Stomach smooth muscle (tissue), 2 donors: ENCODE measurements at regions not wholly inside any gene's neighbourhood (a gene's known extent, or its start where the extent isn't known, plus 50 kb on each side); places are given as distances from the start of the nearest gene placed in this dataset.
A peak's percentile ranks its signal among the peaks of the same experiment; 100 is the strongest.

Experiments used
- H3K27ac ChIP-seq: one replicate; pipeline ENCODE4 v1.7.0; 2013; ENCODE audit warnings: mild to moderate bottlenecking, low read length, inconsistent platforms
- H3K27me3 ChIP-seq, 2 donors: one replicate each; pipeline ENCODE4 v1.7.0; 2013; ENCODE audit warnings: low read length in 2 of 2; ENCODE audit not compliant: insufficient read depth in 2 of 2, control insufficient read depth in 1 of 2
- H3K36me3 ChIP-seq, 2 donors: one replicate each; pipeline ENCODE4 v1.7.0; 2013; ENCODE audit warnings: low read length in 2 of 2; ENCODE audit not compliant: control insufficient read depth in 2 of 2, insufficient read depth in 2 of 2
- H3K4me1 ChIP-seq: one replicate; pipeline ENCODE4 v1.7.0; 2013; ENCODE audit warnings: low read length; ENCODE audit not compliant: control insufficient read depth, insufficient read depth
- H3K4me3 ChIP-seq, 2 donors: one replicate each; pipeline ENCODE4 v1.7.0; 2013; ENCODE audit warnings: low read length in 2 of 2
- H3K9ac ChIP-seq, 2 donors: one replicate each; pipeline ENCODE4 v1.7.0; 2013; ENCODE audit warnings: low read length in 2 of 2, mild to moderate bottlenecking in 1 of 2
- H3K9me3 ChIP-seq, 2 donors: one replicate each; pipeline ENCODE4 v1.7.0; 2013; ENCODE audit warnings: low read length in 2 of 2; ENCODE audit not compliant: control insufficient read depth in 2 of 2
- donor health status: healthy.
- donor health status: Pancreatic carcinoma.

DNA sequence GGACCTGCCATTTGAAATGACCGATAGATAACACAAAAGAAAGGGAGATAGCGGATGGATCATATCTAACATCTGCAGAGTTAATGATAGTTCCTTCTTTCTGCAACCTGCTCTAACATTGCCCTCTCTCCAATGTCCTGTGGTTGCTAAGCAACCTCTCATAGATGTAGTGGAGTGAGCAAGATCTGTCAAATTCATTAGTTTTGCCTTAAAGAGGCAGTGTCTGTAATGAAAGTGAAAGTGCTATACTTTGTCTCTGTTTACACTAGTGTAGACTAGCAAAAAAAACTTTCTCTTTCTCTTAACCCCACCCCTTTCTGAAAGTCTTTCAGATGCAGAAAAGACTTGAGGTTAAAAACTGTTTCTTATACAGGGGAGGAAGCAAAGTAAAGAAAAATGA, 1196.9 kb downstream of the SORCS3 start:
- peak overlapping the region; percentile 64 to 79 for H3K4me3 ChIP-seq
- no peaks in the 10 kb centered on the region for H3K4me1 ChIP-seq
- no peak overlapping the region for H3K27ac ChIP-seq
- no peaks in the 10 kb centered on the region for H3K27me3 ChIP-seq
- no peaks in the 10 kb centered on the region for H3K9me3 ChIP-seq
- no peaks in the 10 kb centered on the region for H3K36me3 ChIP-seq
- H3K9ac ChIP-seq = peak overlapping the region in 1 of 2 donors; percentile 1

DNA sequence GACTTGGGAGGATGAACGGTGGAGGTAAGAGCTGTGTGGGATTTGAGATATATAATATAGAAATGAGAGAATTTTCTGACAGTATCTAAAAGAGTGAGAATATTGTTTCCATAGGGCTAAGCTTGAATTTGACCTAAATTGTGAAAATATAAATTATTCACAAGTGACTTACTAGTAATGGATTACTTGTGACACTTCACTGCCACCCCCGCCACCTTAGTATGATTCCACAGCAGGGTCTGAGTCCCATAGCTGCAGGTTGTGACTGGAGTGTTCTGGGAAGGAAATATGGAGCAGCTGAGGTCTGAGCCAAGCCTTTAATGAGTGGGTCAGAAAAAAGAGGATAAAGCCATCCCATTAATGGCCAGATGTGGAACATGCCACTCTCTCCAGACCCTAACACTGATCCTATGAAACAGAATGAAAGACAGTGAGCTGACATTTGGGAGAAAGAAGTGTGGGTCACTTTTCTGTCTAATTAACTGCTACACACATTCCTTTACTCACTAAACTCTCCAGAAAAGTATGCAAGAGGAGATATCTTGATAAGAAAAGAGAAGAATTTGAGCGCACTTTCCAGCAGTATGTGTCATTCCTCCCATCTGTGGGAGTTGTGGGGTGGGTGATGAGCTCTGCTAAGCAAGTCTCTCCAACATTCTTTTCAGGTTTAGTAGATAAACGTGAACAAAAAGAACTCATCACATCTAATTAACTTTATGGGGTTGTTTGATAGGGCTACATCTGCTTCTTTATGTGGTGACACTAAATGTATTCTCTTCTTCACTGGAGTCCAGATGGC, 1193.4 kb downstream of the SORCS3 start:
- H3K9ac ChIP-seq = no peak overlapping the region
- H3K36me3 ChIP-seq = no peaks in the 10 kb centered on the region
- no peak overlapping the region for H3K4me3 ChIP-seq
- H3K27me3 ChIP-seq = no peaks in the 10 kb centered on the region
- no peak overlapping the region for H3K27ac ChIP-seq
- no peaks in the 10 kb centered on the region for H3K4me1 ChIP-seq
- H3K9me3 ChIP-seq = no peaks in the 10 kb centered on the region

DNA sequence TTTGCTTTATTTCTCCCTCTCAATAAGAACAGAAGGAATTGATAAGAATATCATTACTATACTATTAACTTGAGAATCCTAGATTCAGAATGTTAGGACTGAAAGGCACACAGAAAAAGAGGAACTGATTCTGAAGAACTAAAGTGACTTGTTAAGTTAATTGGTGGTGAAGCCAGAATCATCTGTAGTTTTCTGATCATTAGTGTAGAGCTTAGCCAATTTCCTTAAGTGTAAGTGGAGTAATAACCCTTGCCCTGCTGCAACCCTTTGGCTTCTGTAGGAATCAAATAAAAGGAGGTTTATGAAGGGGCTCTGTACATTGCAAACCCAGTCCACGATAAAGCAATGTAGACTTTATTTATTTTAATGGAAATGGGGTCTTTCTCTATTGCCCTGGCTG, 1186.0 kb downstream of the SORCS3 start:
- H3K36me3 ChIP-seq = no peaks in the 10 kb centered on the region
- no peak overlapping the region for H3K9ac ChIP-seq
- H3K4me1 ChIP-seq = no peaks in the 10 kb centered on the region
- H3K27ac ChIP-seq = no peak overlapping the region
- H3K4me3 ChIP-seq = no peak overlapping the region
- no peaks in the 10 kb centered on the region for H3K27me3 ChIP-seq
- H3K9me3 ChIP-seq = peaks cover 0 to 6% of the 10 kb centered on the region in 2 donors

GRCh38 chr10:105807935-105808587, 1167.0 kb downstream of the SORCS3 start:
- Histone ChIP-seq H3K36me3 (no peaks in the 10 kb centered on the region), H3K27me3 (no peaks in the 10 kb centered on the region), H3K9ac (no peak overlapping the region), H3K27ac (no peak overlapping the region), H3K4me1 (no peaks in the 10 kb centered on the region), H3K9me3 (no peaks in the 10 kb centered on the region), H3K4me3 (no peak overlapping the region)

DNA sequence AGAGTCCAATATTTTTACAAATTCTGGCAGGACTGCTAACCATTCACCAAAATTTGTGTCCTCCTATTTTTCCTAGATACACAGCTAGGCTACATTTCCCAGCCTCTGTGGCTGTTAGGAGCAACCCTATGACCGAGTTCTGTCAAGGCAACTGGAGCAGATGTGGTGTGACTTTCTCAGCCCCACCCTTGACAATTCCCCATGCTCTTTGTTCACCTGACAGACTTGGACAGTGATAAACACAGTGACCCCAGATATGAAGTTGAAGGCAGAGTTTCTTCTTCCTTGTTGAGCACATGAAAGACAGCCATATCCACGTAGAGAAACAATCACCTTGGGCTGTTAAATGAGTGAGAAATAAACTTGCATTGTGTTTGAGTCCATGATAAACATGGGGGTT, 1162.1 kb downstream of the SORCS3 start:
- Histone ChIP-seq H3K27ac (no peak overlapping the region), H3K36me3 (no peaks in the 10 kb centered on the region), H3K27me3 (no peaks in the 10 kb centered on the region), H3K9ac (no peak overlapping the region), H3K4me3 (no peak overlapping the region), H3K4me1 (no peaks in the 10 kb centered on the region), H3K9me3 (peaks cover 0 to 2% of the 10 kb centered on the region in 2 donors)

- H3K27me3 ChIP-seq = no peaks in the 10 kb centered on the region
- no peak overlapping the region for H3K9ac ChIP-seq
- no peaks in the 10 kb centered on the region for H3K36me3 ChIP-seq
- H3K4me1 ChIP-seq = no peaks in the 10 kb centered on the region
- H3K27ac ChIP-seq = no peak overlapping the region
- no peak overlapping the region for H3K4me3 ChIP-seq
- peaks cover 0 to 2% of the 10 kb centered on the region in 2 donors for H3K9me3 ChIP-seq
Measured at GRCh38 chr10:105800641-105801040, 1159.6 kb downstream of the SORCS3 start.

GRCh38 chr10:105798328-105798889, 1157.3 kb downstream of the SORCS3 start:
- Histone ChIP-seq H3K4me3 (no peak overlapping the region), H3K27ac (no peak overlapping the region), H3K27me3 (no peaks in the 10 kb centered on the region), H3K9me3 (peaks cover 0 to 2% of the 10 kb centered on the region in 2 donors), H3K36me3 (no peaks in the 10 kb centered on the region), H3K4me1 (no peaks in the 10 kb centered on the region), H3K9ac (no peak overlapping the region)

- no peaks in the 10 kb centered on the region for H3K27me3 ChIP-seq
- H3K4me3 ChIP-seq = no peak overlapping the region
- H3K4me1 ChIP-seq = no peaks in the 10 kb centered on the region
- H3K36me3 ChIP-seq = no peaks in the 10 kb centered on the region
- H3K9me3 ChIP-seq = peaks cover 0 to 2% of the 10 kb centered on the region in 2 donors
- no peak overlapping the region for H3K27ac ChIP-seq
- H3K9ac ChIP-seq = no peak overlapping the region
Measured at GRCh38 chr10:105797234-105797890, 1156.3 kb downstream of the SORCS3 start.

- Histone ChIP-seq H3K9ac (no peak overlapping the region), H3K4me3 (no peak overlapping the region), H3K27me3 (no peaks in the 10 kb centered on the region), H3K36me3 (no peaks in the 10 kb centered on the region), H3K4me1 (no peaks in the 10 kb centered on the region), H3K9me3 (no peaks in the 10 kb centered on the region), H3K27ac (no peak overlapping the region)
Measured at GRCh38 chr10:105793071-105793470, 1152.0 kb downstream of the SORCS3 start.

DNA sequence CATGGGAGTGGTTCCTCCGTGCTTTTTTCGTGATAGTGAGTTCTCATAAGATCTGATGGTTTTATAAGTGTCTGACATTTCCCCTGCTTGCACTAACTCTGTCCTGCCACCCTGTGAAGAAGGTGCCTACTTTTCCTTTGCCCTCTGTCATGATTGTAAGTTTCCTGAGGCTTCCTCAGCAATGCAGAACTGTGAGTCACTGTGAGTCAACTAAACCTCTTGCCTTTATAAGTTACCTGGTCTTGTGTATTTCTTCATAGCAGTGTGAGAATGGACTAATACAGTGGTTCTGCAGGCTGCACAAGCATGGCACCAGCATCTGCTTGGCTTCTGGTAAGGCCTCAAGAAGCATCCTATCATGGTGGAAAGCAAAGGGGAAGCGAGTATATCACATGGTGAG, 1144.6 kb downstream of the SORCS3 start:
- Histone ChIP-seq H3K27me3 (no peaks in the 10 kb centered on the region), H3K27ac (no peak overlapping the region), H3K4me3 (no peak overlapping the region), H3K9me3 (peaks cover 0 to 9% of the 10 kb centered on the region in 2 donors), H3K9ac (no peak overlapping the region), H3K4me1 (no peaks in the 10 kb centered on the region), H3K36me3 (no peaks in the 10 kb centered on the region)
